Left lung (tissue), 4 donors: ENCODE measurements at regions not wholly inside any gene's neighbourhood (a gene's known extent, or its start where the extent isn't known, plus 50 kb on each side); places are given as distances from the start of the nearest gene placed in this dataset.

Experiments used
- ATAC-seq: fragments of 200-7000 bp; cut with Tn5 transposase; one replicate; pipeline ENCODE4 v1.9.1; 2020; ENCODE audit warnings: moderate library complexity
- DNase-seq, 4 donors: peaks; one replicate each; pipeline ENCODE4 v3.0.0-alpha.2; 2013 to 2020
- H3K27ac ChIP-seq, 2 donors: fragments of 200-600 bp; sonication (generic) in 1 of 2; one replicate each; pipeline versions ENCODE4 v1.5.0 to v1.8.0; 2020 to 2021
- H3K27me3 ChIP-seq, 2 donors: fragments of 200-600 bp; sonication (generic) in 1 of 2; one replicate each; pipeline versions ENCODE4 v1.5.0 to v1.8.0; 2020 to 2021
- H3K36me3 ChIP-seq, 2 donors: fragments of 200-600 bp; sonication (generic) in 1 of 2; one replicate each; pipeline versions ENCODE4 v1.5.0 to v1.8.0; 2020 to 2021
- H3K4me1 ChIP-seq, 2 donors: fragments of 200-600 bp; one replicate each; pipeline ENCODE4 v1.8.0; 2021
- H3K4me3 ChIP-seq, 2 donors: fragments of 200-600 bp; sonication (generic) in 1 of 2; one replicate each; pipeline versions ENCODE4 v1.5.0 to v1.8.0; 2020 to 2021; ENCODE audit warnings: mild to moderate bottlenecking in 1 of 2
- H3K9me3 ChIP-seq, 2 donors: fragments of 200-600 bp; sonication (generic) in 1 of 2; one replicate each; pipeline versions ENCODE4 v1.5.0 to v1.8.0; 2020 to 2021
- intact Hi-C, 2 donors: fragments of 100-400 bp; cut with DNase I; formaldehyde crosslinking; loops; one replicate each; pipeline versions ENCODE4 v1.11.2 to v1.14.2; 2022
- TF ChIP-seq, protein P1 (sequence below), 2 donors: fragments of 200-600 bp; sonication (generic) in 1 of 2; IDR thresholded peaks; one replicate each; pipeline versions ENCODE4 v1.5.0 to v1.8.0; 2021; ENCODE audit warnings: antibody characterized with exemption in 2 of 2
- donor health status: DM: no; HTN: yes; CAD: no.
- donor health status: DM: no; HTN: no; CAD: no.

DNA sequence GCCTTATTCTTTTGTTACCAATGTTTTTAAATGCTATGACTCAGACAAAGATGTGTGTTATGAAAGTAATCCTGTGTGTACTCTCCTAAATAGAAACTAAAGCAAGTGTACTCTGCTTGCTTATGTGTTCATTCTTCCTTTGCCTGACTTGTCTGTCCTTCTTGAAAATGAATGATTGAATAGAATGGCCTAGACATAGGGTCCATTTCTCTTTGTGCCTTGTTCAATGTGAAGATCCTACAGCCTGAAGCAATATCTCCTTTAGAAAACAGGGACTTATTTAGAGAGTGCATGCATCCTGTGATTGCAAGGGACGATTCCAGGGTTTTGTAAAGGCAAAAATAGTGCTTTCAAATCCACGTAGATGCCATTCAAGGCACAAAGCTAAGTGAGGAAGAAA lies 343.6 kb upstream of the TACR3 start:
- Histone ChIP-seq H3K27me3 (no peaks in the 10 kb centered on the region), H3K4me1 (no peaks in the 10 kb centered on the region), H3K9me3 (no peaks in the 10 kb centered on the region), H3K27ac (no peak overlapping the region), H3K36me3 (no peaks in the 10 kb centered on the region), H3K4me3 (no peak overlapping the region)
- DNase-seq = no peak
- intact Hi-C loops = no loop called here
- TF ChIP-seq, protein P1, sequence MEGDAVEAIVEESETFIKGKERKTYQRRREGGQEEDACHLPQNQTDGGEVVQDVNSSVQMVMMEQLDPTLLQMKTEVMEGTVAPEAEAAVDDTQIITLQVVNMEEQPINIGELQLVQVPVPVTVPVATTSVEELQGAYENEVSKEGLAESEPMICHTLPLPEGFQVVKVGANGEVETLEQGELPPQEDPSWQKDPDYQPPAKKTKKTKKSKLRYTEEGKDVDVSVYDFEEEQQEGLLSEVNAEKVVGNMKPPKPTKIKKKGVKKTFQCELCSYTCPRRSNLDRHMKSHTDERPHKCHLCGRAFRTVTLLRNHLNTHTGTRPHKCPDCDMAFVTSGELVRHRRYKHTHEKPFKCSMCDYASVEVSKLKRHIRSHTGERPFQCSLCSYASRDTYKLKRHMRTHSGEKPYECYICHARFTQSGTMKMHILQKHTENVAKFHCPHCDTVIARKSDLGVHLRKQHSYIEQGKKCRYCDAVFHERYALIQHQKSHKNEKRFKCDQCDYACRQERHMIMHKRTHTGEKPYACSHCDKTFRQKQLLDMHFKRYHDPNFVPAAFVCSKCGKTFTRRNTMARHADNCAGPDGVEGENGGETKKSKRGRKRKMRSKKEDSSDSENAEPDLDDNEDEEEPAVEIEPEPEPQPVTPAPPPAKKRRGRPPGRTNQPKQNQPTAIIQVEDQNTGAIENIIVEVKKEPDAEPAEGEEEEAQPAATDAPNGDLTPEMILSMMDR (IDR thresholded peaks at IDR 0.05) = no peak
- no peak for ATAC-seq

DNA sequence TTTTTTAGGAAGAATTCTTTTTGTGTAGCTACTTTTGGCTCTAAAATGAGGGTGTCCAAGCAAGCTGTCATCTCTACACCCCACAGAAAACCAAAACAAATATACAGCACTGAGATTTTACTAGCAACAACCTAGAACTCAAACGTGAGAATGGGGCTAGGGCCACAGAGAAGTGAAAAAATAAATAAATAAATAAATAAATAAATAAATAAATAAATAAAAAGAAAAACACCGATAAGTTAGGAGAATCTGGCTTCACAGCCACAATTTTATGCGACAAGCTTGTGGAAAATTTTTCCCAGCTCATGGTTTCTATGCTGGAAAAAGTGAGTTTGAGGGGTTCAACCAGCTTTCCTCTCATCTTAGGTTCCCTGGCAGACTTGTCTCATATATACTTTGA lies 324.6 kb upstream of the TACR3 start:
- no peaks in the 10 kb centered on the region for H3K36me3 ChIP-seq
- H3K4me3 ChIP-seq = no peak overlapping the region
- intact Hi-C loops = no loop called here
- no peaks in the 10 kb centered on the region for H3K4me1 ChIP-seq
- TF ChIP-seq, protein P1 (IDR thresholded peaks at IDR 0.05) = no peak
- peaks cover 0 to 2% of the 10 kb centered on the region in 2 donors for H3K9me3 ChIP-seq
- ATAC-seq (no peak), DNase-seq (no peak)
- H3K27me3 ChIP-seq = no peaks in the 10 kb centered on the region
- no peak overlapping the region for H3K27ac ChIP-seq

DNA sequence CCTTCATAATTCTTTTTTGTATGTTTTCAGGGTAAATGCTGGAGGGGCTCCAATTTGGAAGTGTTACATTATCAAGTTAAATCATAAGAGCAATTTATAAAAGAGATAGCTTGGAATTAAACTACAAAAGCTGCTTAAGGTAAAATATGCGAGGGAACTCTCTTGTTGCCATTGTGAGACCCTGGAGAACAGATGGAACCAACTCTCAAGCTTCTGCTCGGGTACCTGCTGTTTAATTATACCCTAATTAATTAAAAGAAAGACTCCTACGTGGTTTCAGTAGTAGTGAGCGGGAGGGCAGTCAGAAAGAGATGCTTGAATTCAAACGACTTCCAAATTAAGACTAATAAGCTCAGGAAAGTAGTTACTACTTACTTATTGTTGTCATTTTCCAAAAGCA lies 313.1 kb upstream of the TACR3 start:
- H3K36me3 ChIP-seq = no peaks in the 10 kb centered on the region
- intact Hi-C loops = no loop called here
- TF ChIP-seq, protein P1 (IDR thresholded peaks at IDR 0.05) = no peak
- DNase-seq = no peak
- no peak overlapping the region for H3K27ac ChIP-seq
- H3K27me3 ChIP-seq = no peaks in the 10 kb centered on the region
- no peak for ATAC-seq
- no peak overlapping the region for H3K4me3 ChIP-seq
- H3K9me3 ChIP-seq = no peaks in the 10 kb centered on the region
- no peaks in the 10 kb centered on the region for H3K4me1 ChIP-seq

DNA sequence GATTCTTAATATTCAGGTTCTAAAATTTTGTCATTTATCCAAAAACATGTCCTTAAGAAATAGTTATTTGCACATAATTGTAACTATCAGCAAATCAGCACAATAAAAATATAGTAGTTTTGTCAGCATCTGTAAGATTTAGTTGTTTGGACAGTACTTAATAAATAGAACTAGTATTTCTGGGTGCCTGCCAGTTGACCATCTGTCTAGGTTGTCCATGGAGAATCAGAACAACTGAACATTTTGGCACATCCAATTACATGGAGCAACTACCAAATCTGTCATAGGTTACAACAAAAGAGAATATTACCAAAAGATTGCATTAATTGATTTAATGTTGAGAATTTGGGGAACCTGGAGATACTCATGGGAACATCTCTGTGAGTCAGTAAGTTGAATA lies 305.5 kb upstream of the TACR3 start:
- no peak overlapping the region for H3K27ac ChIP-seq
- no peaks in the 10 kb centered on the region for H3K4me1 ChIP-seq
- intact Hi-C loops = no loop called here
- no peaks in the 10 kb centered on the region for H3K36me3 ChIP-seq
- TF ChIP-seq, protein P1 (IDR thresholded peaks at IDR 0.05) = no peak
- H3K27me3 ChIP-seq = no peaks in the 10 kb centered on the region
- H3K4me3 ChIP-seq = no peak overlapping the region
- DNase-seq (no peak), ATAC-seq (no peak)
- no peaks in the 10 kb centered on the region for H3K9me3 ChIP-seq

DNA sequence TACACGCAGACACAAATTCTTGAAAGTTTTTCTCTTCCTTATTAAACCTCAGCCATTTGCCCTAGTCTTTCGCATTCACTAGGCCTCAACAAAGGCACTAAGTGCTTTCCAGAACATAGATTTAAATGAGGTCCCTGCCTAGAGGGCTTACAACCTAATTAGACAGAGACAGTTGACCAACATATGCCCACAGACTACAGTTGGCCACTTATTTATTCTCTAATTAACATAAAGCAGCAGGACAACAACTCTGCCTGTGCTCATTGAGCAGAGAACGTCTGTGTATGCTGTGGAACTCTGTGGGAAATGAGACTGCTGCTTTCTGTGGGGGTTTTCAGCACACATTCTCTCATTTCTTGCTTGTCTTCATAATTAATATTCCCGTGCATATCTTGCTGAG lies 303.0 kb upstream of the TACR3 start:
- TF ChIP-seq, protein P1 (IDR thresholded peaks at IDR 0.05) = no peak
- Histone ChIP-seq H3K27me3 (no peaks in the 10 kb centered on the region), H3K9me3 (no peaks in the 10 kb centered on the region), H3K27ac (no peak overlapping the region), H3K4me3 (no peak overlapping the region), H3K4me1 (no peaks in the 10 kb centered on the region), H3K36me3 (no peaks in the 10 kb centered on the region)
- DNase-seq (no peak), ATAC-seq (no peak)
- intact Hi-C loops = no loop called here
